Pancreas (tissue), 10 donors: ENCODE measurements at regions not wholly inside any gene's neighbourhood (a gene's known extent, or its start where the extent isn't known, plus 50 kb on each side); places are given as distances from the start of the nearest gene placed in this dataset.

Experiments used
- ATAC-seq, 4 donors: fragments of 200-7000 bp; cut with Tn5 transposase; one replicate each; pipeline versions ENCODE4 v1.8.0 to v1.9.1; 2020; ENCODE audit warnings: mild to moderate bottlenecking in 4 of 4, moderate library complexity in 4 of 4
- DNase-seq, 6 donors: peaks; one replicate each; pipeline ENCODE4 v3.0.0-alpha.2; 2020
- FAIRE-seq: peaks from 2 replicates; lab custom pipeline; 2012; peaks lifted over from hg19 to GRCh38; lab: Jason Lieb, UNC
- H3K27ac ChIP-seq, 4 donors: fragments of 200-600 bp; sonication (generic); 1 replicate in 3 of 4; 2 replicates in 1 of 4; pipeline versions ENCODE4 v1.5.0 to v1.8.0; 2020
- H3K27me3 ChIP-seq, 4 donors: fragments of 200-600 bp; one replicate each; pipeline ENCODE4 v1.8.0; 2021
- H3K36me3 ChIP-seq, 3 donors: fragments of 200-600 bp; sonication (generic) in 1 of 3; one replicate each; pipeline versions ENCODE4 v1.5.0 to v1.8.0; 2020 to 2021
- H3K4me1 ChIP-seq, 3 donors: fragments of 200-600 bp; one replicate each; pipeline ENCODE4 v1.8.0; 2021
- H3K4me3 ChIP-seq, 4 donors: fragments of 200-600 bp; sonication (generic) in 2 of 4; one replicate each; pipeline versions ENCODE4 v1.5.0 to v1.8.0; 2020 to 2021
- H3K9me3 ChIP-seq, 4 donors: fragments of 200-600 bp; one replicate each; pipeline ENCODE4 v1.8.0; 2021
- CTCF ChIP-seq, 4 donors: fragments of 200-600 bp; sonication (generic) in 3 of 4; IDR thresholded peaks; one replicate each; pipeline versions ENCODE4 v1.5.0 to v1.8.0; 2021; ENCODE audit warnings: antibody characterized with exemption in 4 of 4
- WGBS, 2 donors: extraction: QIAGEN DNeasy Blood & Tissue Kit; methylation state at CpG; one replicate each; pipeline ENCODE4 v1.1.7; 2013; 5-methylcytosine and 5-hydroxymethylcytosine counted together
- intact Hi-C, 3 donors: fragments of 100-400 bp; cut with DNase I; formaldehyde crosslinking; loops; one replicate each; pipeline versions ENCODE4 v1.11.1 to v1.14.2; 2022
- donor health status: healthy with polysubstance abuse.
- donor health status: DM: no; HTN: no; CAD: no; lungs with moderate emphysema.
- donor health status: DM: no; HTN: no; CAD: no.
- donor health status: control.
- donor health status: control.
- donor health status: Bipolar disorder and iron deficiency.
- donor health status: DM: yes; HTN: yes; CAD: no.
- donor health status: DM: no; HTN: no; CAD: no.
- donor health status: DM: no; HTN: no; CAD: no.
- donor health status: DM: yes; HTN: yes; CAD: no.

DNA sequence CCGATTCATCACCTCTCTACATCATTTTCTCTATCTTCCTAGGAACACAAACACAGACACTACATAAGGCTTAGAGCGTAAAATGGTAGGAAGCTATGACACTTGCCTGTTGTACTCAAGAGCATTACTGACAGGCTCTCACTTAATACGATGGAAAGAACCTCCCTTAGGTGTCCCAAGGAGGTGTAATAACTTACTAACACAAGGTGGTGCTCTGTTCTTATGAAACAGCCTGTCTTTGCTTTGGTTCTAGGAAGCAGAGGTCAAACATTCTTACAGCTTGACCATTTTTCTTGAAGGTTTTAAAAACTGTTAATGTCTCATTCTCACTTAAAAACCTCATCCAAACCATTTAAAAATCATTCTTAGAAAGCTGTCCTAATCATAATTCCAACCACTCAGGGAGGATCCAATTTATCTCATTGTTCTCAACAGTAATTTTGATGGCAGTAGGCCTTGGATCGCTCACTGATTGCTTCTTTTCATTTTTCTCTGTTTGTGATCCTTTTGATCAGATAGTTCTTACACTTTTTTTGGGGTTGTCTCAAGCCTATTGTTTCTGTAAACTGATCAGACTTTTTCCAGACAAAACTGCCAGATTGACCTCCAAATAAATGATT lies 317.8 kb upstream of the AGTR1 start:
- no peak overlapping the region for H3K27ac ChIP-seq
- peak; percentile 7 to 43 (median 33) for TF ChIP-seq CTCF (IDR thresholded peaks at IDR 0.05)
- H3K4me1 ChIP-seq = no peaks in the 10 kb centered on the region
- DNase-seq = peak in 1 of 6 donors; percentile 13
- peak; percentile 84 to 99 (median 96) for ATAC-seq
- H3K4me3 ChIP-seq = no peak overlapping the region
- no peaks in the 10 kb centered on the region for H3K27me3 ChIP-seq
- WGBS, 2 donors = 52 to 60% methylated on average over 4 of the region's 4 CpGs
- intact Hi-C loops = loop anchor here in 2 of 3 donors (5.0 to 10.0 kb wide), 2 partner anchors 345 to 567 kb away; no protein-coding TSS in a partner anchor
- no peaks in the 10 kb centered on the region for H3K36me3 ChIP-seq
- no peaks in the 10 kb centered on the region for H3K9me3 ChIP-seq
- FAIRE-seq = peak; percentile 87

DNA sequence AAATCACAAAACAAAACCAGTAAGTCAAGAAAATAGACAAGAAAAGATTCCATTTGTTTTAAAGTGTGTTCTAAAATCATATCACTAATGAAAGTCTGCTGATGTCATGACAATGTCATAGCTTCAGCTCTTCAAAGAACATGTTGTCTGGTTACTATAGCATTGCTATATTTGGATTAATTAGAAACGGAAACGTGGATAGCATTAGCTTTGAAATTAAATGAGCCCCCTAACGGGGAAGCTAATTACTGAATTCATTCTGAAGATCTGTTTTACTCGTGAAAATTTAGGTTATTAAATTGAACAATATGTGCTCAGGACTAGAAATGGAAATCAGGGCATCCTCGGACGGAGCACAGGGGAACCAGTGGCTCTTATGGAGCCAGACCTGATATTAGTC lies 316.7 kb upstream of the AGTR1 start:
- Histone ChIP-seq H3K4me3 (no peak overlapping the region), H3K36me3 (no peaks in the 10 kb centered on the region), H3K4me1 (no peaks in the 10 kb centered on the region), H3K27me3 (no peaks in the 10 kb centered on the region), H3K9me3 (no peaks in the 10 kb centered on the region), H3K27ac (no peak overlapping the region)
- no peak for ATAC-seq
- no peak for TF ChIP-seq CTCF (IDR thresholded peaks at IDR 0.05)
- DNase-seq = no peak
- WGBS, 2 donors = 79 to 85% methylated on average over 6 of the region's 6 CpGs
- intact Hi-C loops = loop anchor here in 1 of 3 donors (10.0 kb wide), 1 partner anchor 344 kb away; no protein-coding TSS in a partner anchor
- FAIRE-seq = no peak

DNA sequence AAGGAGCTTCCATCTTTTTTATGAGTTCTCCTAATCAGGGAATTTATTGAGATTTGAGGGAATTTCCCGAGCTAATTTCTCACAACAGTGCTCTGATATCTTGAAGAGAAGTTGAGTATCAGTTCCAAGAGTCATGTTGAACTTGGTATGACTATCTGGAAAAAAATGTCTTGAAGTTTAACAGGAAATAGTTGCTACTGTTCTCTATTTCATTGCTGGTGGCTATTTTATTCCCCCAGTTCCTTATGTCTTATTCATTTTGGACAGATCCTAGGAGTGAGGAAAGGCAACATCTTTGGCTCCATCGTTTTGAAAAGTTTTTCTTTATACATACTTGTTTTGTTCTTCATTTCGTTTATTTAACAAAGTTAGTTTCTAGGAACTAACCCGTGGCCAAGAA lies 307.8 kb upstream of the AGTR1 start:
- no peaks in the 10 kb centered on the region for H3K9me3 ChIP-seq
- no peak overlapping the region for H3K4me3 ChIP-seq
- no peaks in the 10 kb centered on the region for H3K36me3 ChIP-seq
- FAIRE-seq (no peak), ATAC-seq (no peak), DNase-seq (no peak)
- 54 to 67% methylated on average over 4 of the region's 4 CpGs for WGBS, 2 donors
- H3K27ac ChIP-seq = no peak overlapping the region
- no peak for TF ChIP-seq CTCF (IDR thresholded peaks at IDR 0.05)
- intact Hi-C loops = loop anchor here in 1 of 3 donors (10.0 kb wide), 1 partner anchor 335 kb away; no protein-coding TSS in a partner anchor
- no peaks in the 10 kb centered on the region for H3K4me1 ChIP-seq
- H3K27me3 ChIP-seq = no peaks in the 10 kb centered on the region

- intact Hi-C loops = no loop called here
- no peak for DNase-seq
- no peaks in the 10 kb centered on the region for H3K27me3 ChIP-seq
- H3K4me1 ChIP-seq = no peaks in the 10 kb centered on the region
- no peak for TF ChIP-seq CTCF (IDR thresholded peaks at IDR 0.05)
- no peaks in the 10 kb centered on the region for H3K9me3 ChIP-seq
- H3K4me3 ChIP-seq = no peak overlapping the region
- no peak overlapping the region for H3K27ac ChIP-seq
- no peaks in the 10 kb centered on the region for H3K36me3 ChIP-seq
- no peak for ATAC-seq
- FAIRE-seq = no peak
Measured at GRCh38 chr3:148395821-148396220, 301.9 kb upstream of the AGTR1 start.

DNA sequence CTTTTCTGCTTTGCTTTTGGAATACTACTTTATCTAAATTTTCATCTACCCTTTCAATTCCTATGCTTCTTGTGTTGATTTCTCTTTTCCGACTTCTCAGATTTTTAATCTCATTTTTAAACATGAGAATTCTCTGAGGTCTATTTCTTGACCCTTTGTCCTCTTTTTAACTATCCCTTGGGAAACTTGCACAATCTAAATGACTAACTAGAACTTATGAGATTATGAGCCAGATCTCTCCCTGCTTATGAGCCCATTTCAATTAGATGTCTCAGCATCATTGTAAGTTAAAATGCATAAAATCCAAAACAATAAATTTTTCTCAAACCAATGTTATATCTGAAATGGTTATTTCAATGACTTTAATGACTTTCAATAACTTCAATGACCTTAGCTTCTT lies 296.9 kb upstream of the AGTR1 start:
- Histone ChIP-seq H3K4me1 (no peaks in the 10 kb centered on the region), H3K4me3 (no peak overlapping the region), H3K9me3 (no peaks in the 10 kb centered on the region), H3K27ac (no peak overlapping the region), H3K36me3 (no peaks in the 10 kb centered on the region), H3K27me3 (no peaks in the 10 kb centered on the region)
- FAIRE-seq (no peak), DNase-seq (no peak), ATAC-seq (no peak)
- 81 to 86% methylated on average over 1 of the region's 1 CpG for WGBS, 2 donors
- no peak for TF ChIP-seq CTCF (IDR thresholded peaks at IDR 0.05)
- intact Hi-C loops = no loop called here
